GM04504 (cell line): ENCODE measurements at regions not wholly inside any gene's neighbourhood (a gene's known extent, or its start where the extent isn't known, plus 50 kb on each side); places are given as distances from the start of the nearest gene placed in this dataset.

Experiments
- DNase-seq: peaks from one replicate; pipeline ENCODE4 v3.0.0-alpha.2; 2012; ENCODE audit warnings: low read depth

- no peak for DNase-seq
Observed at GRCh38 chr2:126317790-126318431, 338.0 kb upstream of the GYPC start.

- no peak for DNase-seq
Observed at GRCh38 chr2:126322342-126322741, 333.6 kb upstream of the GYPC start.

GRCh38 chr2:126325202-126325601 lies 330.8 kb upstream of the GYPC start:
- no peak for DNase-seq

- DNase-seq = no peak
Observed at GRCh38 chr2:126329173-126329572, 326.8 kb upstream of the GYPC start.

GRCh38 chr2:126342457-126342856 lies 313.5 kb upstream of the GYPC start:
- DNase-seq = no peak

- DNase-seq = no peak
Observed at GRCh38 chr2:126343136-126343535, 312.8 kb upstream of the GYPC start.

- no peak for DNase-seq
Observed at GRCh38 chr2:126344493-126344892, 311.5 kb upstream of the GYPC start.

GRCh38 chr2:126345691-126346090 lies 310.3 kb upstream of the GYPC start:
- DNase-seq = no peak

GRCh38 chr2:126356631-126357030 lies 299.3 kb upstream of the GYPC start:
- DNase-seq = no peak

- no peak for DNase-seq
Observed at GRCh38 chr2:126358122-126358521, 297.8 kb upstream of the GYPC start.

- no peak for DNase-seq
Observed at GRCh38 chr2:126359494-126359893, 296.5 kb upstream of the GYPC start.

- DNase-seq = no peak
Observed at GRCh38 chr2:126367361-126367760, 288.6 kb upstream of the GYPC start.

- DNase-seq = no peak
Observed at GRCh38 chr2:126368758-126369157, 287.2 kb upstream of the GYPC start.

GRCh38 chr2:126370201-126370600 lies 285.8 kb upstream of the GYPC start:
- no peak for DNase-seq

GRCh38 chr2:126372406-126372805 lies 283.6 kb upstream of the GYPC start:
- no peak for DNase-seq

GRCh38 chr2:126378176-126378575 lies 277.8 kb upstream of the GYPC start:
- no peak for DNase-seq

GRCh38 chr2:126381091-126381490 lies 274.9 kb upstream of the GYPC start:
- DNase-seq = no peak

- DNase-seq = no peak
Observed at GRCh38 chr2:126382998-126383397, 273.0 kb upstream of the GYPC start.

GRCh38 chr2:126383800-126384199 lies 272.2 kb upstream of the GYPC start:
- no peak for DNase-seq

GRCh38 chr2:126385441-126385840 lies 270.5 kb upstream of the GYPC start:
- DNase-seq = no peak

- DNase-seq = no peak
Observed at GRCh38 chr2:126385983-126386382, 270.0 kb upstream of the GYPC start.

- no peak for DNase-seq
Observed at GRCh38 chr2:126389446-126389845, 266.5 kb upstream of the GYPC start.

GRCh38 chr2:126392889-126393288 lies 263.1 kb upstream of the GYPC start:
- no peak for DNase-seq

- no peak for DNase-seq
Observed at GRCh38 chr2:126399001-126399400, 257.0 kb upstream of the GYPC start.
